ENCODE measurements at regions not wholly inside any gene's neighbourhood (a gene's known extent, or its start where the extent isn't known, plus 50 kb on each side); places are given as distances from the start of the nearest gene placed in this dataset.

DNA sequence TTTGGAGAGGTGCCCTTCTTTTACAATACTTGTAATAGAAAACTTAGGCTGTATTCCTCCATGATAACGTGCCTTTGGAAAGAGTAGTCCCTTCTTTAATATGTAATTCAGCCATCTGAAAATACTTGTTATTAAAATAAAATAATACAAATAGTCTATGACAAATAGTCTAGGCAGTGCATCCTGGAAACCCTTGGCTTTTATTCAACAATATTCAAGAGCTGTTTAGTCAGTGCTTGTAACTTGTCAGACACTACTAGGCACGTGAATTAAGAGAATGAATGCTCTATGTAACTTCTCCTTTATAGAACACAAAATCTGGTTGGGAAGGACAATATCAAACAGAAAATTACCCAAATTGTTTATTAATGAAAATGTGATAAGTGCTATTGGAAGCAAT is 388.2 kb downstream of the MTX2 start:
- Histone ChIP-seq H3K27me3 (ENCODE audit: insufficient read depth, poor library complexity, severe bottlenecking) (no peaks in the 10 kb centered on the region), H3K4me3 (ENCODE audit: severe bottlenecking) (no peak overlapping the region), H3K9me3 (ENCODE audit: severe bottlenecking) (no peaks in the 10 kb centered on the region), H3K27ac (ENCODE audit: poor library complexity, severe bottlenecking) (no peak overlapping the region), H3K4me1 (ENCODE audit: insufficient read depth, poor library complexity, severe bottlenecking) (peaks cover 5% of the 10 kb centered on the region), H3K36me3 (ENCODE audit: low read depth) (no peaks in the 10 kb centered on the region)
- DNase-seq (ENCODE audit: low spot score) (no peak), ATAC-seq (ENCODE audit: low read depth) (no peak)
- TF ChIP-seq, protein P1, sequence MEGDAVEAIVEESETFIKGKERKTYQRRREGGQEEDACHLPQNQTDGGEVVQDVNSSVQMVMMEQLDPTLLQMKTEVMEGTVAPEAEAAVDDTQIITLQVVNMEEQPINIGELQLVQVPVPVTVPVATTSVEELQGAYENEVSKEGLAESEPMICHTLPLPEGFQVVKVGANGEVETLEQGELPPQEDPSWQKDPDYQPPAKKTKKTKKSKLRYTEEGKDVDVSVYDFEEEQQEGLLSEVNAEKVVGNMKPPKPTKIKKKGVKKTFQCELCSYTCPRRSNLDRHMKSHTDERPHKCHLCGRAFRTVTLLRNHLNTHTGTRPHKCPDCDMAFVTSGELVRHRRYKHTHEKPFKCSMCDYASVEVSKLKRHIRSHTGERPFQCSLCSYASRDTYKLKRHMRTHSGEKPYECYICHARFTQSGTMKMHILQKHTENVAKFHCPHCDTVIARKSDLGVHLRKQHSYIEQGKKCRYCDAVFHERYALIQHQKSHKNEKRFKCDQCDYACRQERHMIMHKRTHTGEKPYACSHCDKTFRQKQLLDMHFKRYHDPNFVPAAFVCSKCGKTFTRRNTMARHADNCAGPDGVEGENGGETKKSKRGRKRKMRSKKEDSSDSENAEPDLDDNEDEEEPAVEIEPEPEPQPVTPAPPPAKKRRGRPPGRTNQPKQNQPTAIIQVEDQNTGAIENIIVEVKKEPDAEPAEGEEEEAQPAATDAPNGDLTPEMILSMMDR (IDR thresholded peaks at IDR 0.05; ENCODE audit: poor library complexity, severe bottlenecking) = no peak

DNA sequence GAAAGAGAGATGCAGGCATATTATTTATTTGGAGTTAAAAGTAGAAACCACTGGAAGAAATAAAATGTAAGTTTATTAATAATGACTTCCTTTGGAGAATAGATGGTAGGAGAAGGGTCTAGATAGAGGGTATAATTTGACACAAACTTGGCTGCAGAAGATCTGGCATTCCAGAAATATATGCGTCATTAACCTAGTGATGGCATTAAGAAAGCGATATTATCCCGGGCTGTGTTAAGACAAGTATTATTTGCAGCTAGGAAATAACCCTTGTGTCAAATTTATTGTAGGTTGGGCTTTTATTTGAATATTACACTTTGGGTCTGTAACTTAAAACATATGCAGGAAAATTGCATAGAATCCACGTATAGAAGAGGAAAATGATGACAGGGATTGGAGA is 389.5 kb downstream of the MTX2 start:
- Histone ChIP-seq H3K4me1 (ENCODE audit: insufficient read depth, poor library complexity, severe bottlenecking) (peaks cover 3% of the 10 kb centered on the region), H3K27me3 (ENCODE audit: insufficient read depth, poor library complexity, severe bottlenecking) (no peaks in the 10 kb centered on the region), H3K36me3 (ENCODE audit: low read depth) (no peaks in the 10 kb centered on the region), H3K4me3 (ENCODE audit: severe bottlenecking) (no peak overlapping the region), H3K27ac (ENCODE audit: poor library complexity, severe bottlenecking) (no peak overlapping the region), H3K9me3 (ENCODE audit: severe bottlenecking) (no peaks in the 10 kb centered on the region)
- TF ChIP-seq, protein P1 (IDR thresholded peaks at IDR 0.05; ENCODE audit: poor library complexity, severe bottlenecking) = no peak
- DNase-seq (ENCODE audit: low spot score) = no peak
- no peak for ATAC-seq (ENCODE audit: low read depth)

- H3K27ac ChIP-seq (ENCODE audit: poor library complexity, severe bottlenecking) = no peak overlapping the region
- no peak for ATAC-seq (ENCODE audit: low read depth)
Measured at GRCh38 chr2:176662753-176663152, 393.5 kb downstream of the MTX2 start.

GRCh38 chr2:176664478-176664877 is 395.2 kb downstream of the MTX2 start:
- ATAC-seq (ENCODE audit: low read depth) (no peak), DNase-seq (ENCODE audit: low spot score) (no peak)
- no peaks in the 10 kb centered on the region for H3K4me1 ChIP-seq (ENCODE audit: insufficient read depth, poor library complexity, severe bottlenecking)
- H3K27me3 ChIP-seq (ENCODE audit: insufficient read depth, poor library complexity, severe bottlenecking) = no peaks in the 10 kb centered on the region
- no peak overlapping the region for H3K27ac ChIP-seq (ENCODE audit: poor library complexity, severe bottlenecking)
- H3K4me3 ChIP-seq (ENCODE audit: severe bottlenecking) = no peak overlapping the region
- TF ChIP-seq, protein P1 (IDR thresholded peaks at IDR 0.05; ENCODE audit: poor library complexity, severe bottlenecking) = no peak
- no peaks in the 10 kb centered on the region for H3K36me3 ChIP-seq (ENCODE audit: low read depth)
- no peaks in the 10 kb centered on the region for H3K9me3 ChIP-seq (ENCODE audit: severe bottlenecking)

More at GRCh38 chr2:176662753-176663152, 393.5 kb downstream of the MTX2 start:
- no peaks in the 10 kb centered on the region for H3K9me3 ChIP-seq (ENCODE audit: severe bottlenecking)
- TF ChIP-seq, protein P1 (IDR thresholded peaks at IDR 0.05; ENCODE audit: poor library complexity, severe bottlenecking) = no peak
- no peaks in the 10 kb centered on the region for H3K36me3 ChIP-seq (ENCODE audit: low read depth)
- H3K27me3 ChIP-seq (ENCODE audit: insufficient read depth, poor library complexity, severe bottlenecking) = no peaks in the 10 kb centered on the region
- H3K4me3 ChIP-seq (ENCODE audit: severe bottlenecking) = no peak overlapping the region
- DNase-seq (ENCODE audit: low spot score) = no peak
- no peaks in the 10 kb centered on the region for H3K4me1 ChIP-seq (ENCODE audit: insufficient read depth, poor library complexity, severe bottlenecking)

GRCh38 chr2:176665086-176665485 is 395.8 kb downstream of the MTX2 start:
- DNase-seq (ENCODE audit: low spot score) (no peak), ATAC-seq (ENCODE audit: low read depth) (peak; percentile 52; the same call in 1 of the 3 replicates)
- H3K9me3 ChIP-seq (ENCODE audit: severe bottlenecking) = no peaks in the 10 kb centered on the region
- TF ChIP-seq, protein P1 (IDR thresholded peaks at IDR 0.05; ENCODE audit: poor library complexity, severe bottlenecking) = no peak
- H3K4me3 ChIP-seq (ENCODE audit: severe bottlenecking) = no peak overlapping the region
- no peaks in the 10 kb centered on the region for H3K36me3 ChIP-seq (ENCODE audit: low read depth)
- no peaks in the 10 kb centered on the region for H3K4me1 ChIP-seq (ENCODE audit: insufficient read depth, poor library complexity, severe bottlenecking)
- no peak overlapping the region for H3K27ac ChIP-seq (ENCODE audit: poor library complexity, severe bottlenecking)
- H3K27me3 ChIP-seq (ENCODE audit: insufficient read depth, poor library complexity, severe bottlenecking) = no peaks in the 10 kb centered on the region

All from RWPE2 (cell line).